GM10248 (cell line): ENCODE measurements at regions not wholly inside any gene's neighbourhood (a gene's known extent, or its start where the extent isn't known, plus 50 kb on each side); places are given as distances from the start of the nearest gene placed in this dataset.

Source experiments
- CTCF ChIA-PET: fragments of 300-600 bp; sonication (Branson Sonifier 250); formaldehyde crosslinking; extraction: SDS; loops from one replicate; lab custom pipeline; 2021; ENCODE audit warnings: antibody characterized with exemption; lab: Yijun Ruan, JAX
- POLR2A ChIA-PET: fragments of 350-650 bp; sonication (Branson Sonifier 250); formaldehyde crosslinking; extraction: SDS; loops from one replicate; lab custom pipeline; 2020; ENCODE audit warnings: antibody characterized with exemption; lab: Yijun Ruan, JAX
- DNase-seq: peaks from one replicate; pipeline ENCODE4 v3.0.0; 2012; ENCODE audit errors: extremely low spot score
- CTCF ChIP-seq: IDR thresholded peaks from 2 replicates; pipeline ENCODE4 v1.5.1; 2012; ENCODE audit warnings: mild to moderate bottlenecking, low read depth; ENCODE audit errors: extremely low read depth, missing control alignments, control extremely low read depth

- CTCF ChIA-PET = interaction anchor here (1.1 to 1.6 kb wide), 3 partner anchors 19 to 47 kb away, joined by 3 read pairs; no protein-coding TSS in a partner anchor
- TF ChIP-seq CTCF = no peak
- DNase-seq = no peak
- POLR2A ChIA-PET = no interaction called here
Measured at GRCh38 chr6:54010340-54011276, 100.6 kb upstream of the MLIP start.

GRCh38 chr6:54011277-54011648 lies 100.0 kb upstream of the MLIP start:
- CTCF ChIA-PET = interaction anchor here (1.1 kb wide), 1 partner anchor 23 kb away, joined by 3 read pairs; no protein-coding TSS in a partner anchor
- POLR2A ChIA-PET = no interaction called here

GRCh38 chr6:54013966-54014365 lies 97.3 kb upstream of the MLIP start:
- TF ChIP-seq CTCF = no peak
- DNase-seq = no peak
- POLR2A ChIA-PET = no interaction called here
- CTCF ChIA-PET = no interaction called here

More at GRCh38 chr6:54011277-54011648, 100.0 kb upstream of the MLIP start:
- DNase-seq = no peak
- TF ChIP-seq CTCF = no peak

- no peak for DNase-seq
- TF ChIP-seq CTCF = no peak
- ChIA-PET POLR2A (no interaction called here), CTCF (no interaction called here)
Measured at GRCh38 chr6:54014440-54014839, 96.8 kb upstream of the MLIP start.

- CTCF ChIA-PET = no interaction called here
- no peak for TF ChIP-seq CTCF
- no peak for DNase-seq
- POLR2A ChIA-PET = no interaction called here
Measured at GRCh38 chr6:54017877-54018276, 93.4 kb upstream of the MLIP start.

GRCh38 chr6:54018722-54019121 lies 92.5 kb upstream of the MLIP start:
- ChIA-PET CTCF (no interaction called here), POLR2A (no interaction called here)
- no peak for TF ChIP-seq CTCF
- no peak for DNase-seq
